ENCODE measurements at regions not wholly inside any gene's neighbourhood (a gene's known extent, or its start where the extent isn't known, plus 50 kb on each side); places are given as distances from the start of the nearest gene placed in this dataset.

DNA sequence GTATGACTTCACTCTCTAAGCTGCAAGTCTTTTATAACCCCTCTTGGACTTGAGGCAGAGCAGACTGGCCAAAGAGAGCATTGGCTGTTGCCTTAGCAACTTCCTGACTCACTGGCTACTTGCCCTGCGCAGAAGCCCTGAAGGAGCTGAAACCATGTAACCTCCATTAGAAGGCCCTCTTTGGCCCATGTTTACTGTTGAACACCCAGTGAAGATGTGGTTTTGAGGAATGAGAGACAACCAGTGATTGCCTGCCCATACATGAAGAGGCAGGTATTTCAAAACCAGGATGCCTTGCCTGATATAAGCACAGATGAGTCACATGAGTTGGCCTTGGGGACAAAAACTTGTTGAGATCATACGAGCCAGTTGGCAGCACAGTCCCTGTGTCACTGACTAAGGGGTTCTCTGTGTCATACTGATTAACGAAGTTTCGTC is 182.5 kb downstream of the EDN1 start (continued):
- TF ChIP-seq EGR1 (IDR thresholded peaks at IDR 0.05; ENCODE audit: borderline replicate concordance, low read depth, low read length) (no peak), SIN3A (conservative IDR thresholded peaks at IDR 0.05 in 1 of 2, IDR thresholded peaks at IDR 0.05 in 1 of 2; ENCODE audit: low read depth in 1 of 2, low read length in 2 of 2) (no peak)

Data from H1 (cell line).